ENCODE measurements at regions not wholly inside any gene's neighbourhood (a gene's known extent, or its start where the extent isn't known, plus 50 kb on each side); places are given as distances from the start of the nearest gene placed in this dataset.

- ChIA-PET POLR2A (no interaction called here), CTCF (no interaction called here)
Measured at GRCh38 chr10:131650771-131651673, 249.8 kb upstream of the PPP2R2D start.

GRCh38 chr10:131651674-131652437 lies 249.0 kb upstream of the PPP2R2D start:
- no peak for TF ChIP-seq CTCF (IDR thresholded peaks at IDR 0.05; ENCODE audit: insufficient read depth in 1 of 2, low read depth in 1 of 2, low read length in 1 of 2, severe bottlenecking in 1 of 2, unreplicated experiment in 1 of 2)
- Mint-ChIP-seq H3K27ac (ENCODE audit: unreplicated experiment) (no peak overlapping the region), H3K4me3 (ENCODE audit: unreplicated experiment) (no peak overlapping the region), H3K4me1 (ENCODE audit: low read depth, unreplicated experiment) (no peaks in the 10 kb centered on the region), H3K36me3 (ENCODE audit: insufficient read depth, unreplicated experiment) (no peaks in the 10 kb centered on the region), H3K27me3 (ENCODE audit: insufficient read depth, unreplicated experiment) (no peaks in the 10 kb centered on the region), H3K9me3 (ENCODE audit: unreplicated experiment) (no peaks in the 10 kb centered on the region)
- intact Hi-C loops (cut with micrococcal nuclease; ENCODE audit: unreplicated experiment), result no loop called here
- Histone ChIP-seq H3K27me3 (replicated peaks; ENCODE audit: control insufficient read depth, insufficient read depth, low read length) (no peaks in the 10 kb centered on the region), H3K4me1 (no peaks in the 10 kb centered on the region), H3K9me3 (no peaks in the 10 kb centered on the region), H3K36me3 (ENCODE audit: control insufficient read depth, insufficient read depth, low read length) (no peaks in the 10 kb centered on the region), H3K4me3 (ENCODE audit: low read depth, low read length) (no peak overlapping the region)
- DNase-seq, result no peak
- ChIA-PET POLR2A (no interaction called here), CTCF (no interaction called here)
- BruUV-seq (replicated peaks), result no TSS peak

More at GRCh38 chr10:131650771-131651673, 249.8 kb upstream of the PPP2R2D start:
- Histone ChIP-seq H3K27me3 (replicated peaks; ENCODE audit: control insufficient read depth, insufficient read depth, low read length) (no peaks in the 10 kb centered on the region), H3K36me3 (ENCODE audit: control insufficient read depth, insufficient read depth, low read length) (no peaks in the 10 kb centered on the region), H3K4me3 (ENCODE audit: low read depth, low read length) (no peak overlapping the region), H3K9me3 (no peaks in the 10 kb centered on the region), H3K4me1 (no peaks in the 10 kb centered on the region)
- Mint-ChIP-seq H3K27ac (ENCODE audit: unreplicated experiment) (no peak overlapping the region), H3K36me3 (ENCODE audit: insufficient read depth, unreplicated experiment) (no peaks in the 10 kb centered on the region), H3K4me3 (ENCODE audit: unreplicated experiment) (no peak overlapping the region), H3K4me1 (ENCODE audit: low read depth, unreplicated experiment) (no peaks in the 10 kb centered on the region), H3K9me3 (ENCODE audit: unreplicated experiment) (no peaks in the 10 kb centered on the region), H3K27me3 (ENCODE audit: insufficient read depth, unreplicated experiment) (no peaks in the 10 kb centered on the region)
- intact Hi-C loops (cut with micrococcal nuclease; ENCODE audit: unreplicated experiment), result no loop called here
- no peak for TF ChIP-seq CTCF (IDR thresholded peaks at IDR 0.05; ENCODE audit: insufficient read depth in 1 of 2, low read depth in 1 of 2, low read length in 1 of 2, severe bottlenecking in 1 of 2, unreplicated experiment in 1 of 2)
- no TSS peak for BruUV-seq (replicated peaks)
- DNase-seq, result no peak

GRCh38 chr10:131652438-131653139 lies 248.2 kb upstream of the PPP2R2D start:
- TF ChIP-seq CTCF (IDR thresholded peaks at IDR 0.05; ENCODE audit: insufficient read depth in 1 of 2, low read depth in 1 of 2, low read length in 1 of 2, severe bottlenecking in 1 of 2, unreplicated experiment in 1 of 2), result no peak
- Mint-ChIP-seq H3K27me3 (ENCODE audit: insufficient read depth, unreplicated experiment) (no peaks in the 10 kb centered on the region), H3K4me1 (ENCODE audit: low read depth, unreplicated experiment) (no peaks in the 10 kb centered on the region), H3K36me3 (ENCODE audit: insufficient read depth, unreplicated experiment) (no peaks in the 10 kb centered on the region), H3K9me3 (ENCODE audit: unreplicated experiment) (no peaks in the 10 kb centered on the region), H3K4me3 (ENCODE audit: unreplicated experiment) (no peak overlapping the region), H3K27ac (ENCODE audit: unreplicated experiment) (no peak overlapping the region)
- ChIA-PET POLR2A (no interaction called here), CTCF (no interaction called here)
- Histone ChIP-seq H3K4me3 (ENCODE audit: low read depth, low read length) (no peak overlapping the region), H3K27me3 (replicated peaks; ENCODE audit: control insufficient read depth, insufficient read depth, low read length) (no peaks in the 10 kb centered on the region), H3K36me3 (ENCODE audit: control insufficient read depth, insufficient read depth, low read length) (no peaks in the 10 kb centered on the region), H3K4me1 (no peaks in the 10 kb centered on the region), H3K9me3 (no peaks in the 10 kb centered on the region)
- BruUV-seq (replicated peaks), result no TSS peak
- no peak for DNase-seq
- intact Hi-C loops (cut with micrococcal nuclease; ENCODE audit: unreplicated experiment), result no loop called here

Measured in Caco-2 (cell line).